Neural progenitor cell (in vitro differentiated cells): ENCODE measurements at regions not wholly inside any gene's neighbourhood (a gene's known extent, or its start where the extent isn't known, plus 50 kb on each side); places are given as distances from the start of the nearest gene placed in this dataset.

Experiments
- EZH2phosphoT487 ChIP-seq: fragments of 200-600 bp; sonication (generic); IDR thresholded peaks from 2 replicates; pipeline ENCODE4 v1.6.1; 2017; ENCODE audit warnings: antibody characterized with exemption
- TF ChIP-seq, protein P1 (sequence below): fragments of 200-600 bp; sonication (generic); IDR thresholded peaks from 2 replicates; pipeline ENCODE4 v1.5.1; 2017; ENCODE audit warnings: antibody characterized with exemption, mild to moderate bottlenecking

DNA sequence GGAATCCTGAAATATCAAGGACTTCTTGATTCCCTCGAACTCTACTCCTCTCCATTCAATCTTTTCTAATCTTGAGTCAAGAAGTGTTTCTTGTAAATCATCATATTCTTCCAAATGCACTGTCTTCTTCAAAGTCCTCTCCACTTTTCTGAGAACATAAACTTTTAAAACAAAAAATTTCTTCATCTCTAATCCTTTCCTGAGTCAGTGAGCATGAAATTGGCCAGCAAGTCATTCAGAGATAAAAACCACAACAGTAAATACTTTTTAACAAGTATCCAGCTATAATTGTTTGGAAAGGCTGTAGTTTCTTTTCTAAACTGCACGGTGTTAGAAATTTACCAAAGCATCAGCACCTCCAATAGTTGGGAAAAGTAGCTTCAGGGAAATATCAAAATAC lies 312.6 kb upstream of the GALNT5 start:
- TF ChIP-seq, protein P1, sequence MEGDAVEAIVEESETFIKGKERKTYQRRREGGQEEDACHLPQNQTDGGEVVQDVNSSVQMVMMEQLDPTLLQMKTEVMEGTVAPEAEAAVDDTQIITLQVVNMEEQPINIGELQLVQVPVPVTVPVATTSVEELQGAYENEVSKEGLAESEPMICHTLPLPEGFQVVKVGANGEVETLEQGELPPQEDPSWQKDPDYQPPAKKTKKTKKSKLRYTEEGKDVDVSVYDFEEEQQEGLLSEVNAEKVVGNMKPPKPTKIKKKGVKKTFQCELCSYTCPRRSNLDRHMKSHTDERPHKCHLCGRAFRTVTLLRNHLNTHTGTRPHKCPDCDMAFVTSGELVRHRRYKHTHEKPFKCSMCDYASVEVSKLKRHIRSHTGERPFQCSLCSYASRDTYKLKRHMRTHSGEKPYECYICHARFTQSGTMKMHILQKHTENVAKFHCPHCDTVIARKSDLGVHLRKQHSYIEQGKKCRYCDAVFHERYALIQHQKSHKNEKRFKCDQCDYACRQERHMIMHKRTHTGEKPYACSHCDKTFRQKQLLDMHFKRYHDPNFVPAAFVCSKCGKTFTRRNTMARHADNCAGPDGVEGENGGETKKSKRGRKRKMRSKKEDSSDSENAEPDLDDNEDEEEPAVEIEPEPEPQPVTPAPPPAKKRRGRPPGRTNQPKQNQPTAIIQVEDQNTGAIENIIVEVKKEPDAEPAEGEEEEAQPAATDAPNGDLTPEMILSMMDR = no peak
- TF ChIP-seq EZH2phosphoT487 = no peak
